Neural cell (in vitro differentiated cells): ENCODE measurements at regions not wholly inside any gene's neighbourhood (a gene's known extent, or its start where the extent isn't known, plus 50 kb on each side); places are given as distances from the start of the nearest gene placed in this dataset.

ENCODE experiments used
- CTCF ChIP-seq: fragments of 450-650 bp; IDR thresholded peaks from 2 replicates; pipeline ENCODE4 v1.5.1; 2014; ENCODE audit warnings: antibody characterized with exemption, mild to moderate bottlenecking, moderate library complexity; ENCODE audit not compliant: poor library complexity, severe bottlenecking
- EP300 ChIP-seq: fragments of 450-650 bp; conservative IDR thresholded peaks from 2 replicates; pipeline ENCODE4 v1.6.1; 2014; ENCODE audit warnings: antibody characterized with exemption, mild to moderate bottlenecking, moderate library complexity; ENCODE audit not compliant: poor library complexity, severe bottlenecking
- EZH2 ChIP-seq: fragments of 200-600, 300-800 bp; shearing (Covaris generic), sonication (generic); IDR thresholded peaks from 2 replicates; pipeline ENCODE4 v1.6.1; 2014; ENCODE audit warnings: antibody characterized with exemption, low read length, borderline replicate concordance, mild to moderate bottlenecking; ENCODE audit not compliant: insufficient read depth, poor library complexity, severe bottlenecking
- POLR2AphosphoS5 ChIP-seq: IDR thresholded peaks from 2 replicates; pipeline ENCODE4 v1.6.1; 2012
- TAF1 ChIP-seq: IDR thresholded peaks from 2 replicates; pipeline ENCODE4 v1.6.1; 2012; ENCODE audit warnings: low read depth

DNA sequence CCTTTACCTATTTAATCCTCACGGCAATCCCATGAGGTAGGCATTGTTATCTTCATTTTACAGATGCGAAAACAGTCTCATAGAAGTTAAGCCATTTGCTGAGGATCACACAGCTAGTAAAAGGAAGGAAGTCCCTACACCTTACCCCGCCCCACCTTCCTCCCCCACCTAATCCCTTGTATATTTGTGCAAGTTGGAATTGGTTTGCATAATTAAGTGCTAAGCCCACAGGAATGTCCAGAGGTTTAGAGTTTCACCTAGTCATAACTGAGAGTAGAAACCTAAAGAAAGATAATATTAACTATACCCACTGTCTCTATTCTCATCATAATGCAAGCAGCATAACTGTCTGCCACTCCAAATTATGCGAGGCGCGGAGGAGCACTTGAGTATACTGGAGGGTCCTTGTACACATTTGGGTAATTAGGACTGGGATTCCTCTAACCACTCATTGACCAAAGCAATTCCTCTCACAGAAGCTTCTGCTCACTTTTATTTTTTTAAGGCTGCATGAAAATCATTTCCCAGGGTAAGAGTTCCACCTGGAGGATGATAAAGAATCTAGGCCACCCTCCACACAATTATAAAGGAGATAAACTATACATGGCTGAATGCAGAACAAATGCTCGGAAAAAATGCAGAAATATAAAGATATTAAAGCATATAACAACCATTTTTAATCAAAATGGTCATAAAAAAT lies 199.9 kb downstream of the FAM181B start:
- TF ChIP-seq CTCF (peak; percentile 49), EP300 (no peak), EZH2 (no peak), POLR2AphosphoS5 (no peak), TAF1 (no peak)
